PFSK-1 (cell line): ENCODE measurements at regions not wholly inside any gene's neighbourhood (a gene's known extent, or its start where the extent isn't known, plus 50 kb on each side); places are given as distances from the start of the nearest gene placed in this dataset.

Experiments used
- FOXP2 ChIP-seq: optimal IDR thresholded peaks from 2 replicates; pipeline ENCODE3; 2011; ENCODE audit warnings: borderline replicate concordance, control low read depth, inconsistent platforms; ENCODE audit not compliant: insufficient read depth; ENCODE audit errors: extremely low read length, extremely low read depth
- POLR2AphosphoS5 ChIP-seq: IDR thresholded peaks from 2 replicates; pipeline ENCODE4 v1.6.1; 2012; ENCODE audit warnings: low read depth, mild to moderate bottlenecking, control low read depth, low read length, moderate library complexity
- TF ChIP-seq, protein P1 (sequence below), 2 experiments: IDR thresholded peaks; 2 replicates each; pipeline versions ENCODE4 v1.6.1 to v1.8.0; 2011 to 2012; ENCODE audit warnings: low read depth in 2 of 2, low read length in 2 of 2, control low read depth in 1 of 2, inconsistent platforms in 1 of 2, mild to moderate bottlenecking in 1 of 2, moderate library complexity in 1 of 2; ENCODE audit not compliant: insufficient read depth in 1 of 2

DNA sequence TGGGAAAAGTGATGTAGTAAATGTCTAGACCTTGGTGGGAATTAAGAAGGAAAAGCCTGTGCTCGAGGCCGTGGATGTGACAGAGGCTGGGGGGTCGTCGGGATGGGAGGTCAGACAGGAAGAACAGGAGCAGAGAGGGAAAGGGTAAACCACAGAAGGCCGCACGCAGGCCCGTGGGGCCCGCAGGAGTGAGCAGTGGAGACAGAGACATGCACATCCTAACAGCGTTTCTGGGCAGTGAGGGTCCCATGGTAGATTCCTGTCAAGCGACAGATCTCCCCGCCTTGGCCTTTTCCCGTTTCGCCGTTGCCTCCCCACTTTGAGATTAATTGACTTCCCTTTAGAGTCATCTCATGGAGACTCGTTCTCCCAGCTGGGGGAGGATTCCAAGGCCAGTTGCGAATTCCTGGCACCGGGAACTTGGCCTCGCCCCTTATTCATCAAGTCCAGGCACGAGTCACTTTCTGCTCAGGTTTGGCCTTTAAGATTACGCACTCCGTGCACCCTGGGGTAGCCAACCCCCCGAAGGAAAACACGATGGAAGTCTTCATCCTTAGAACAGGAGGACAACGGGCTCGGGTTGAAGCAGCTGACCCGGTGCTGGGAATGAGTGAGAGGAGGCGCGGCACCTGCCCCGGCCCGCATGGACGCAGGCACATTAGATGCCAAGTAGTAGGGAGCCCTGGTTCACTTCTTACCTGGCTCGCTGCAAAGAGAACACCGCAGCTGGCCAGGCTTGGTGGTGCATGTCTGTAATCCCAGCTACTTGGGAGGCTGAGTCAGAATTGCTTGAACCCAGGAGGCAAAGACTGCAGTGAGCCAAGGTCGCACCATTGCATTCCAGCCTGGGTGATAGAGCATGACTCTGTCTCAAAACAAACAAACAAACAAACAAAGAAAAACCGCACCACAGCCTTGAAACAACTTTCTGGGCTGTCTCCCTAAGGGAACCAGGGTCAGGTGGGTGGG lies 315.2 kb upstream of the SHH start:
- no peak for TF ChIP-seq POLR2AphosphoS5
- TF ChIP-seq, protein P1, sequence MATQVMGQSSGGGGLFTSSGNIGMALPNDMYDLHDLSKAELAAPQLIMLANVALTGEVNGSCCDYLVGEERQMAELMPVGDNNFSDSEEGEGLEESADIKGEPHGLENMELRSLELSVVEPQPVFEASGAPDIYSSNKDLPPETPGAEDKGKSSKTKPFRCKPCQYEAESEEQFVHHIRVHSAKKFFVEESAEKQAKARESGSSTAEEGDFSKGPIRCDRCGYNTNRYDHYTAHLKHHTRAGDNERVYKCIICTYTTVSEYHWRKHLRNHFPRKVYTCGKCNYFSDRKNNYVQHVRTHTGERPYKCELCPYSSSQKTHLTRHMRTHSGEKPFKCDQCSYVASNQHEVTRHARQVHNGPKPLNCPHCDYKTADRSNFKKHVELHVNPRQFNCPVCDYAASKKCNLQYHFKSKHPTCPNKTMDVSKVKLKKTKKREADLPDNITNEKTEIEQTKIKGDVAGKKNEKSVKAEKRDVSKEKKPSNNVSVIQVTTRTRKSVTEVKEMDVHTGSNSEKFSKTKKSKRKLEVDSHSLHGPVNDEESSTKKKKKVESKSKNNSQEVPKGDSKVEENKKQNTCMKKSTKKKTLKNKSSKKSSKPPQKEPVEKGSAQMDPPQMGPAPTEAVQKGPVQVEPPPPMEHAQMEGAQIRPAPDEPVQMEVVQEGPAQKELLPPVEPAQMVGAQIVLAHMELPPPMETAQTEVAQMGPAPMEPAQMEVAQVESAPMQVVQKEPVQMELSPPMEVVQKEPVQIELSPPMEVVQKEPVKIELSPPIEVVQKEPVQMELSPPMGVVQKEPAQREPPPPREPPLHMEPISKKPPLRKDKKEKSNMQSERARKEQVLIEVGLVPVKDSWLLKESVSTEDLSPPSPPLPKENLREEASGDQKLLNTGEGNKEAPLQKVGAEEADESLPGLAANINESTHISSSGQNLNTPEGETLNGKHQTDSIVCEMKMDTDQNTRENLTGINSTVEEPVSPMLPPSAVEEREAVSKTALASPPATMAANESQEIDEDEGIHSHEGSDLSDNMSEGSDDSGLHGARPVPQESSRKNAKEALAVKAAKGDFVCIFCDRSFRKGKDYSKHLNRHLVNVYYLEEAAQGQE (IDR thresholded peaks at IDR 0.05; ENCODE audit: insufficient read depth in 1 of 2, low read depth in 2 of 2, low read length in 2 of 2), result no peak
- TF ChIP-seq FOXP2, result no peak
